Karpas-422 (cell line): ENCODE measurements at regions not wholly inside any gene's neighbourhood (a gene's known extent, or its start where the extent isn't known, plus 50 kb on each side); places are given as distances from the start of the nearest gene placed in this dataset.

Experiments used
- DNase-seq: peaks from one replicate; pipeline ENCODE4 v3.0.0-alpha.2; 2015
- H2AFZ ChIP-seq: fragments of 200-600 bp; sonication (generic); 2 replicates; pipeline ENCODE4 v1.6.1; 2014; ENCODE audit warnings: antibody characterized with exemption, low read length, mixed read lengths
- H3K27ac ChIP-seq: fragments of 200-600 bp; sonication (generic); 2 replicates; pipeline ENCODE4 v1.5.1; 2014; ENCODE audit warnings: mild to moderate bottlenecking, low read length, moderate library complexity
- H3K27me3 ChIP-seq: fragments of 200-600 bp; sonication (generic); 2 replicates; pipeline ENCODE4 v1.6.1; 2014; ENCODE audit warnings: low read length, mixed read lengths
- H3K36me3 ChIP-seq: fragments of 200-600 bp; sonication (generic); 2 replicates; pipeline ENCODE4 v1.6.1; 2014; ENCODE audit warnings: low read length, mixed read lengths; ENCODE audit not compliant: insufficient read depth
- H3K4me1 ChIP-seq: fragments of 200-600 bp; sonication (generic); 2 replicates; pipeline ENCODE4 v1.6.1; 2014; ENCODE audit warnings: mild to moderate bottlenecking, low read length, mixed read lengths
- H3K4me2 ChIP-seq: fragments of 200-600 bp; sonication (generic); 2 replicates; pipeline ENCODE4 v1.6.1; 2014; ENCODE audit warnings: low read length, low read depth, mild to moderate bottlenecking; ENCODE audit not compliant: poor library complexity, severe bottlenecking
- H3K4me3 ChIP-seq: fragments of 200-600 bp; sonication (generic); 2 replicates; pipeline ENCODE4 v1.5.1; 2014; ENCODE audit warnings: mild to moderate bottlenecking, antibody characterized with exemption, low read length, mixed read lengths
- H3K79me2 ChIP-seq: fragments of 200-600 bp; sonication (generic); 2 replicates; pipeline ENCODE4 v1.6.1; 2014; ENCODE audit warnings: mild to moderate bottlenecking, low read length, mixed read lengths
- H3K9ac ChIP-seq: fragments of 200-600 bp; sonication (generic); 2 replicates; pipeline ENCODE4 v1.6.0; 2014; ENCODE audit warnings: low read length
- H3K9me2 ChIP-seq: fragments of 200-600 bp; sonication (generic), shearing (Covaris generic); replicated peaks from 2 replicates; pipeline ENCODE4 v1.6.0; 2014; ENCODE audit warnings: mild to moderate bottlenecking, low read length, moderate library complexity; ENCODE audit not compliant: insufficient read depth
- H3K9me3 ChIP-seq: fragments of 300-700, 200-600 bp; sonication (generic); 2 replicates; pipeline ENCODE4 v1.6.1; 2014; ENCODE audit warnings: low read length, mixed read lengths
- H4K20me1 ChIP-seq: fragments of 200-600 bp; sonication (generic); 2 replicates; pipeline ENCODE4 v1.6.1; 2014; ENCODE audit warnings: mild to moderate bottlenecking, antibody characterized with exemption, low read length, low read depth; ENCODE audit not compliant: insufficient read depth

DNA sequence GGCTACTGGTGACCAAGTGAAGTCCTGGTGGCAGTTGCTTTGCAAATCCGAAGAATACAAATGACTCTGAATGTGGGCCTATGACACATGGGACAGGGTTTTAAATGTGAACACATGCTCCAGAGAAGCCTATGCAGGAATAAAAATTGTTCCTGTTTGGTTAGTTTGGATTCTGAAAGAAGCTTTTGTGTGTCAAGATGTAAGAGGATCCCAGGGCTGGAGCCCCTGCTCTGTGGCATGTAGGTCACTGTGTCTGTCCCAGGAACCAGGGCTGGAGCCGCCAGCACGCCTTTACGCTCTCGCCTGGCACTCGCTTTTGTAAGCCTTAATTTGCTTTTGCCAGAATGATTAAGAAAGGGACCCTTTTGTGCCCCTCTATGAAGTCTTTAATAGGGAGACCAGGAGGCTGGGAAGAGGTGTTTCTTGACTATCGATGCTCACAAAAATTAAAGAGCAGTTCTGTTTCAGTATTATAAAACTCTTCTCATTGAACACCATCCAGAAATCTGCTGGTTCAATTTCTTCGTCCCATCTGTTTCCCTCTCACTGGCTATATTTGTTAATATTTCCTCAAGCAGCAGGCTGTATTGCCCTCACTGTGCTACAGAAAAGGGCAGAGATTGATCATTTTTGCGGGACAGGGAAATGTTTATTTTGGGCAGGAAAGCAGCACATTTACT is 532.7 kb upstream of the POU3F3 start:
- H3K4me3 ChIP-seq, result no peak overlapping the region
- no peak for DNase-seq
- H3K36me3 ChIP-seq, result no peaks in the 10 kb centered on the region
- no peak overlapping the region for H2AFZ ChIP-seq
- H3K27me3 ChIP-seq, result no peaks in the 10 kb centered on the region
- H4K20me1 ChIP-seq, result no peaks in the 10 kb centered on the region
- no peak overlapping the region for H3K27ac ChIP-seq
- no peaks in the 10 kb centered on the region for H3K79me2 ChIP-seq
- H3K4me2 ChIP-seq, result no peak overlapping the region
- no peaks in the 10 kb centered on the region for H3K9me3 ChIP-seq
- H3K9ac ChIP-seq, result no peak overlapping the region
- H3K9me2 ChIP-seq, result no peaks in the 10 kb centered on the region
- no peaks in the 10 kb centered on the region for H3K4me1 ChIP-seq

DNA sequence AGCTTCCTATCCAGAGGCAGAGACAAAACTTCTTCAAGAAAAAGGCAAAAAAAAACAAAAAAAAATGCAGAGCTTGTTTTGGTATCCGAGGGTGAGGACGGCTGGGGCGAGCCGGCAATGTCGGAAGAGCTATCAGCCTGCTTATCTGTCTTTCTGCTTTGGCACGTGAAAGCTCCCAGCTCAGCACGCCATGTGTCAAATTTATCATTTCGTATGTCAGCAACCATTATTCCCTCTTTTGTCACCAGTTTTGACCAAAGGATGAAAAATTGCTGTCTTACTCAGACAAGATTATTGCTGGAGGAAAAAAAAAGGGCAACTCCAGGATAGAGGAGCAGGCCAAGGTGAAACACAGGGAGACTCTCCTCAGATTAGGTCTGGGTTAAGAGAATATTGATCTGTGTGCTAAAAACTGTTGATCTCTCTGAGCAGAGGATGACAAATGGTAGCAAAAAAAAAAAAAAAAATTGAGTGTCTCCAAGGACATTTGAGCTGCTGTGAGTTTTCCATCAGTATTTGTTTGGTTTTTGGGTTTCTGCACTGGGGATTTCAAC is 532.0 kb upstream of the POU3F3 start:
- no peak overlapping the region for H3K27ac ChIP-seq
- H3K79me2 ChIP-seq, result no peaks in the 10 kb centered on the region
- H4K20me1 ChIP-seq, result no peaks in the 10 kb centered on the region
- H3K27me3 ChIP-seq, result no peaks in the 10 kb centered on the region
- DNase-seq, result no peak
- H3K4me2 ChIP-seq, result no peak overlapping the region
- no peak overlapping the region for H3K4me3 ChIP-seq
- H3K9me2 ChIP-seq, result no peaks in the 10 kb centered on the region
- H3K9ac ChIP-seq, result no peak overlapping the region
- no peak overlapping the region for H2AFZ ChIP-seq
- no peaks in the 10 kb centered on the region for H3K36me3 ChIP-seq
- H3K9me3 ChIP-seq, result no peaks in the 10 kb centered on the region
- H3K4me1 ChIP-seq, result no peaks in the 10 kb centered on the region

DNA sequence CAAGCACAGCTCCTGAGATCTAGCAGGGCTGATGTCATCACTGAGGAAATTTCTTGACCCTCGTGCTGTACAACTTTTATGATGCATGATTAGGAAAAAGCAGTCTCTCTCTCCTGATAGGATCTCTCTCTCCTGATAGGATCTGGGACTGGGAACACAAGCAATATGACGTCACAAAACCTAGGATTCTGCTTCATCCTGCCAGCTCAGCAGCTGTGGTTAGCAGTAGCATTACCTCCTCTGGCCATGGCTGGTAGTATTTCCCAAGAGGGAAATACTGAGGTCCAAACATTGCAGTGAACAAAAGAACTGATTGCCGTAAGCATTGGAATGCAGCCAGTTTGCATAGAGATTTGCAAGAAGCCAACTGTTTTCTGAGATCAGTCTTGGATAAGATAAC is 521.2 kb upstream of the POU3F3 start:
- Histone ChIP-seq H3K9me2 (no peaks in the 10 kb centered on the region), H3K79me2 (no peaks in the 10 kb centered on the region), H2AFZ (no peak overlapping the region), H3K4me1 (no peaks in the 10 kb centered on the region), H3K36me3 (no peaks in the 10 kb centered on the region), H4K20me1 (no peaks in the 10 kb centered on the region), H3K27ac (no peak overlapping the region), H3K4me3 (no peak overlapping the region), H3K9ac (no peak overlapping the region), H3K27me3 (no peaks in the 10 kb centered on the region), H3K9me3 (no peaks in the 10 kb centered on the region), H3K4me2 (no peak overlapping the region)
- DNase-seq, result no peak

DNA sequence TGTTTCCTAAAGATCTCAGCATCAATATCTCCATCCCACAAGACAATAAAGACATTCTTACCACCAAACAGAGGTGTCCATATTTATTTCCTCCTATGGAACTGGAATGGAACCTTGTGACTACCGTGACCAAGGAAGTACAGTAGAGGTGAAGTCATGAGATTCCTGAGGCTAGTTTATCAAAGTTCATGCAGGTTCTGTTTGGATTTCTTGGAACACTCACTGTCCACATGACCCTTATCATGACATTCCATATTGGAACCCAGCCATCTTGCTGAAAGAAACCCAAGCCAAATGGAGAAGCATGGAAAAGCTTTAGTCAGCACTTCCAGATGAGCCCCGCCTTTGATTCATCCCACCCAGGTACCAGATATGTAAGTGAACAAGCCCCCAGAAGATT is 516.0 kb upstream of the POU3F3 start:
- Histone ChIP-seq H3K4me1 (no peaks in the 10 kb centered on the region), H3K79me2 (no peaks in the 10 kb centered on the region), H3K4me2 (no peak overlapping the region), H3K27ac (no peak overlapping the region), H4K20me1 (no peaks in the 10 kb centered on the region), H2AFZ (no peak overlapping the region), H3K27me3 (no peaks in the 10 kb centered on the region), H3K9me3 (peaks cover 4% of the 10 kb centered on the region; the same call in 1 of the 2 replicates), H3K9ac (no peak overlapping the region), H3K4me3 (no peak overlapping the region), H3K9me2 (no peaks in the 10 kb centered on the region), H3K36me3 (no peaks in the 10 kb centered on the region)
- DNase-seq, result no peak

DNA sequence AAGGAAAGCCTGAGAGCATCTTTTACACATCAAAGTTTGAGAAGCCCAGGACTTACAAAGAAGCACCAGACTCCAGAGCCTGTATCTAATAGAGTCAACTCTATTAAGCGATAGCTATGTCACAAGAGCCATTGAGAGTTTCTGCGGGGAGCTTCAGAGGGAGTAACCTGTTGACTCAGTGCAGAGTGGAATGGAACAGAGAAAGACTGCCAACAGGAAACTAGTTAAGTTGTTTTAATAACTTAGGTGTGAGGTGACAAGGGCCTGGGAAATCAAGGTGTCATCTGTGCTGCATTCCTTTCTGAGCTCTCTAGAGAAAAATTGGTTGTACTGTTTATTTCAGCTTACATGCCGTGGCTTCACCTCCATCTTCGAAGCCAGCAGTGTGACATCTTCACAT is 513.8 kb upstream of the POU3F3 start:
- no peaks in the 10 kb centered on the region for H3K36me3 ChIP-seq
- no peaks in the 10 kb centered on the region for H3K27me3 ChIP-seq
- H4K20me1 ChIP-seq, result no peaks in the 10 kb centered on the region
- no peak overlapping the region for H2AFZ ChIP-seq
- no peak overlapping the region for H3K4me2 ChIP-seq
- no peaks in the 10 kb centered on the region for H3K4me1 ChIP-seq
- H3K27ac ChIP-seq, result no peak overlapping the region
- H3K79me2 ChIP-seq, result no peaks in the 10 kb centered on the region
- H3K9me3 ChIP-seq, result peaks cover 4% of the 10 kb centered on the region; the same call in 1 of the 2 replicates
- no peak for DNase-seq
- H3K9me2 ChIP-seq, result no peaks in the 10 kb centered on the region
- H3K4me3 ChIP-seq, result no peak overlapping the region
- H3K9ac ChIP-seq, result no peak overlapping the region

DNA sequence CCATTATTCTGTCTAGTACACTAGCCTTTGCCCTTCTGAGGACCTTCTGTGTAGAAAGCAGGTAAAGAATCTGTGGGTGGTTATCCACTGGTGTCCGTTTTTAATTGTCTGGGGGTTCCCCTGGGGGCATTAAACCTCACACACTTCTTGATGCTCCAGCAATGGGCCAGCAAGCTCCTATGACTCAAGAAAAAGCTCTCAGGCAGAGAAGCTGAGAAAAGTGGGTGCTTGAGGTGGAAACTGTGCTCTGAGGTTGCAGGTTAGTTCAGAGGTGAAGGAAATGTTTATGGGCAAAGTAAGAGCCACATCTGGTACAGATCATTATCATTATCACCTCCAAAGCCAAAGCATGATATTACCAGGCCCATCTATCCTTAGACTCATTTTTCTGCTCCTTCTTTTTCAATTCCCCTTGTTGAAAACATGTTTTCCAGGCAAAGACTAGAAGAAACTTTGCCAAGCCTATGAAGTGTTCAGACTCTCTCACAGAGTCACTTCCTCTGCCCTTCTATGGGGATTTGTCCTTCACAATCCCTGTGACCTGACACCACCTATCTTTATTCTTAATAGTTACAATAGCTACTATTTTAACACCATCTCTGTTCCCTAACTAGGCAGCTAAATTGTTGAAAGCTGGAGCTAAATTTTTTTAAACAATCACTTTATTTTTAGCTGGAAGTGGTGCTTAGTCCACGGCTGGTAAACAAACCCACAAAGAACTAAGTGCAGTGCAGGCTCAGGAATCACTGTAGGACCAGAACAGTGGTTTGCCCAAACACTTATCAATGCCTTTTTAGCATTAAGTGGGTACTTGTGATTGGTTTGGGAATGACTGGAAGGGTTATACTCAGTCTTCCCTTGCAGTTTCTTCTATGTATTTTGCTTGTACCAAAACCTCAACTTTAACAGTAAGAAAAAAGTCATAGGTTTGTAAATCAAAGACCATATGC is 512.8 kb upstream of the POU3F3 start:
- no peaks in the 10 kb centered on the region for H3K9me2 ChIP-seq
- H2AFZ ChIP-seq, result no peak overlapping the region
- no peaks in the 10 kb centered on the region for H3K27me3 ChIP-seq
- no peaks in the 10 kb centered on the region for H3K36me3 ChIP-seq
- H3K4me3 ChIP-seq, result no peak overlapping the region
- no peaks in the 10 kb centered on the region for H3K4me1 ChIP-seq
- H3K4me2 ChIP-seq, result no peak overlapping the region
- H3K27ac ChIP-seq, result no peak overlapping the region
- no peaks in the 10 kb centered on the region for H3K79me2 ChIP-seq
- H4K20me1 ChIP-seq, result no peaks in the 10 kb centered on the region
- peaks cover 4% of the 10 kb centered on the region; the same call in 1 of the 2 replicates for H3K9me3 ChIP-seq
- H3K9ac ChIP-seq, result no peak overlapping the region
- no peak for DNase-seq

DNA sequence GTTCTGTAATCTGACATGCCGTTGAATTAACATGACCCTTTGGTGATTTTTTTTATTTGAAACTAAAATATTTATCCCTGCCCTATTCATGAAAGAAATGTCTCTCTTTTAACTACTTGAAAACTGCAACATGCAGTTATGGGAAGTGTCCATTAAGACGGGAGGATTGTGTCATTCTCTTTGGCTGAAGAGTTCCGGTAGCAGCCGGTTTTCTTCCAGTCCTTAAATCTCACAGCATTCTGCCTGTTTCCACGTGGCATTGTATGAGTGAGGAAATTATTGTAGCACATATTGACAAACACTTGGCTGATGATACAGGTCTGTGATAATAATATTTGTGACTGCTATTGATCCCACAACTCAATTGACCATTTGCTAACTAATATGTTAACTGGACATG is 509.6 kb upstream of the POU3F3 start:
- DNase-seq, result no peak
- no peaks in the 10 kb centered on the region for H3K27me3 ChIP-seq
- no peaks in the 10 kb centered on the region for H3K4me1 ChIP-seq

DNA sequence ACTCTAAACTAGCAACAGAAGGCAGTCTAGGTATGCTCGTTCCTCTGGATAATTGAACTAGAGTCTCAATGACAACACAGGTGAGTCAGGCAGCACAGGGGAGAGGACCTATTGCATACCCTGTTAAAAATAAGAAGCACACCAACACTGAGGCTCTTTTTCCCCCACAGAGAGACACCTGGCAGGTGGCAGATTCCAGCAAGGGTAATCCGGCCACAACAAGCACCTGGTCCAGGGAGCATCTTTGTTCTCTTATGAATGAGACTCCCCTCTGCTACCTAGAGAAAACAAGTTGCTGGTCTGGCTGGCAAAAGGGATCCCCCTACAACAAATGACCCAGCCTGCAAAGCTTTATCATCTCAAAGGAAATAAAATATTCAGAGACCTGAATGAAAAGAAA is 508.9 kb upstream of the POU3F3 start:
- H4K20me1 ChIP-seq, result no peaks in the 10 kb centered on the region
- no peak overlapping the region for H3K27ac ChIP-seq
- no peaks in the 10 kb centered on the region for H3K79me2 ChIP-seq
- no peak overlapping the region for H3K4me3 ChIP-seq
- no peaks in the 10 kb centered on the region for H3K36me3 ChIP-seq
- H3K9me3 ChIP-seq, result no peaks in the 10 kb centered on the region
- no peak overlapping the region for H3K4me2 ChIP-seq
- H3K9ac ChIP-seq, result no peak overlapping the region
- H3K9me2 ChIP-seq, result no peaks in the 10 kb centered on the region
- H2AFZ ChIP-seq, result no peak overlapping the region
- DNase-seq, result no peak
- H3K4me1 ChIP-seq, result no peaks in the 10 kb centered on the region
- no peaks in the 10 kb centered on the region for H3K27me3 ChIP-seq

More for the DNA sequence above, 509.6 kb upstream of the POU3F3 start:
- Histone ChIP-seq H3K9ac (no peak overlapping the region), H3K27ac (no peak overlapping the region), H2AFZ (no peak overlapping the region), H4K20me1 (no peaks in the 10 kb centered on the region), H3K9me3 (no peaks in the 10 kb centered on the region), H3K36me3 (no peaks in the 10 kb centered on the region), H3K4me2 (no peak overlapping the region), H3K4me3 (no peak overlapping the region), H3K9me2 (no peaks in the 10 kb centered on the region), H3K79me2 (no peaks in the 10 kb centered on the region)
